Osteocyte (in vitro differentiated cells): ENCODE measurements at regions not wholly inside any gene's neighbourhood (a gene's known extent, or its start where the extent isn't known, plus 50 kb on each side); places are given as distances from the start of the nearest gene placed in this dataset.

ENCODE experiments used
- DNase-seq: peaks from one replicate; pipeline ENCODE4 v3.0.0; 2021; ENCODE audit warnings: mixed read lengths; ENCODE audit not compliant: unreplicated experiment; ENCODE audit errors: extremely low spot score
- H3K27ac Mint-ChIP-seq: one replicate; pipeline ENCODE4 v1.8.0; 2021; ENCODE audit warnings: mild to moderate bottlenecking, mixed read lengths; ENCODE audit not compliant: unreplicated experiment
- H3K27me3 Mint-ChIP-seq: one replicate; pipeline ENCODE4 v1.8.0; 2021; ENCODE audit warnings: mixed read lengths; ENCODE audit not compliant: unreplicated experiment
- H3K36me3 Mint-ChIP-seq: one replicate; pipeline ENCODE4 v1.8.0; 2021; ENCODE audit warnings: mixed read lengths; ENCODE audit not compliant: unreplicated experiment
- H3K4me1 Mint-ChIP-seq: one replicate; pipeline ENCODE4 v1.8.0; 2021; ENCODE audit warnings: mixed read lengths; ENCODE audit not compliant: unreplicated experiment
- H3K4me3 Mint-ChIP-seq: one replicate; pipeline ENCODE4 v1.8.0; 2021; ENCODE audit warnings: mild to moderate bottlenecking, moderate library complexity, mixed read lengths; ENCODE audit not compliant: unreplicated experiment
- H3K9me3 Mint-ChIP-seq: one replicate; pipeline ENCODE4 v1.8.0; 2021; ENCODE audit warnings: mixed read lengths; ENCODE audit not compliant: unreplicated experiment
- CTCF ChIP-seq: fragments of 200-600 bp; sonication (generic); IDR thresholded peaks from 2 replicates; pipeline ENCODE4 v1.5.0; 2021; ENCODE audit warnings: antibody characterized with exemption, mild to moderate bottlenecking, moderate library complexity

- DNase-seq, result no peak
- no peaks in the 10 kb centered on the region for H3K36me3 Mint-ChIP-seq
- no peaks in the 10 kb centered on the region for H3K9me3 Mint-ChIP-seq
- H3K27ac Mint-ChIP-seq, result no peak overlapping the region
- H3K27me3 Mint-ChIP-seq, result peaks cover 50% of the 10 kb centered on the region
- no peaks in the 10 kb centered on the region for H3K4me1 Mint-ChIP-seq
- no peak overlapping the region for H3K4me3 Mint-ChIP-seq
- no peak for TF ChIP-seq CTCF
These were observed 83.5 kb downstream of the RBM43 start for GRCh38 chr2:151178207-151178606.

GRCh38 chr2:151177756-151178155 is 83.9 kb downstream of the RBM43 start:
- DNase-seq, result no peak
- H3K4me3 Mint-ChIP-seq, result no peak overlapping the region
- TF ChIP-seq CTCF, result no peak
- no peaks in the 10 kb centered on the region for H3K9me3 Mint-ChIP-seq
- peaks cover 50% of the 10 kb centered on the region for H3K27me3 Mint-ChIP-seq
- no peaks in the 10 kb centered on the region for H3K36me3 Mint-ChIP-seq
- no peak overlapping the region for H3K27ac Mint-ChIP-seq
- H3K4me1 Mint-ChIP-seq, result no peaks in the 10 kb centered on the region

- peaks cover 48% of the 10 kb centered on the region for H3K27me3 Mint-ChIP-seq
- no peaks in the 10 kb centered on the region for H3K36me3 Mint-ChIP-seq
- H3K4me1 Mint-ChIP-seq, result no peaks in the 10 kb centered on the region
- TF ChIP-seq CTCF, result no peak
- DNase-seq, result no peak
- H3K27ac Mint-ChIP-seq, result no peak overlapping the region
- no peak overlapping the region for H3K4me3 Mint-ChIP-seq
- H3K9me3 Mint-ChIP-seq, result no peaks in the 10 kb centered on the region
These were observed 85.0 kb downstream of the RBM43 start for GRCh38 chr2:151176661-151177060.

GRCh38 chr2:151175864-151176263 is 85.8 kb downstream of the RBM43 start:
- H3K27ac Mint-ChIP-seq, result no peak overlapping the region
- no peak for DNase-seq
- peaks cover 44% of the 10 kb centered on the region for H3K27me3 Mint-ChIP-seq
- no peak overlapping the region for H3K4me3 Mint-ChIP-seq
- no peaks in the 10 kb centered on the region for H3K4me1 Mint-ChIP-seq
- no peak for TF ChIP-seq CTCF
- H3K36me3 Mint-ChIP-seq, result no peaks in the 10 kb centered on the region
- no peaks in the 10 kb centered on the region for H3K9me3 Mint-ChIP-seq

GRCh38 chr2:151174127-151174526 is 87.5 kb downstream of the RBM43 start:
- Mint-ChIP-seq H3K9me3 (no peaks in the 10 kb centered on the region), H3K4me1 (no peaks in the 10 kb centered on the region), H3K4me3 (no peak overlapping the region), H3K36me3 (no peaks in the 10 kb centered on the region), H3K27me3 (peaks cover 39% of the 10 kb centered on the region), H3K27ac (no peak overlapping the region)
- TF ChIP-seq CTCF, result no peak
- DNase-seq, result no peak
